Karpas-422 (cell line): ENCODE measurements at regions not wholly inside any gene's neighbourhood (a gene's known extent, or its start where the extent isn't known, plus 50 kb on each side); places are given as distances from the start of the nearest gene placed in this dataset.
"Not testable (repeated sequence)": the region's sequence is repeated elsewhere in the genome, so short reads cannot be mapped to it uniquely, and the experiment has no call there.

Experiments
- DNase-seq: peaks from one replicate; pipeline ENCODE4 v3.0.0-alpha.2; 2015
- H2AFZ ChIP-seq: fragments of 200-600 bp; sonication (generic); 2 replicates; pipeline ENCODE4 v1.6.1; 2014; ENCODE audit warnings: antibody characterized with exemption, low read length, mixed read lengths
- H3K27ac ChIP-seq: fragments of 200-600 bp; sonication (generic); 2 replicates; pipeline ENCODE4 v1.5.1; 2014; ENCODE audit warnings: mild to moderate bottlenecking, low read length, moderate library complexity
- H3K27me3 ChIP-seq: fragments of 200-600 bp; sonication (generic); 2 replicates; pipeline ENCODE4 v1.6.1; 2014; ENCODE audit warnings: low read length, mixed read lengths
- H3K36me3 ChIP-seq: fragments of 200-600 bp; sonication (generic); 2 replicates; pipeline ENCODE4 v1.6.1; 2014; ENCODE audit warnings: low read length, mixed read lengths; ENCODE audit not compliant: insufficient read depth
- H3K4me1 ChIP-seq: fragments of 200-600 bp; sonication (generic); 2 replicates; pipeline ENCODE4 v1.6.1; 2014; ENCODE audit warnings: mild to moderate bottlenecking, low read length, mixed read lengths
- H3K4me2 ChIP-seq: fragments of 200-600 bp; sonication (generic); 2 replicates; pipeline ENCODE4 v1.6.1; 2014; ENCODE audit warnings: low read length, low read depth, mild to moderate bottlenecking; ENCODE audit not compliant: poor library complexity, severe bottlenecking
- H3K4me3 ChIP-seq: fragments of 200-600 bp; sonication (generic); 2 replicates; pipeline ENCODE4 v1.5.1; 2014; ENCODE audit warnings: mild to moderate bottlenecking, antibody characterized with exemption, low read length, mixed read lengths
- H3K79me2 ChIP-seq: fragments of 200-600 bp; sonication (generic); 2 replicates; pipeline ENCODE4 v1.6.1; 2014; ENCODE audit warnings: mild to moderate bottlenecking, low read length, mixed read lengths
- H3K9ac ChIP-seq: fragments of 200-600 bp; sonication (generic); 2 replicates; pipeline ENCODE4 v1.6.0; 2014; ENCODE audit warnings: low read length
- H3K9me2 ChIP-seq: fragments of 200-600 bp; sonication (generic), shearing (Covaris generic); replicated peaks from 2 replicates; pipeline ENCODE4 v1.6.0; 2014; ENCODE audit warnings: mild to moderate bottlenecking, low read length, moderate library complexity; ENCODE audit not compliant: insufficient read depth
- H3K9me3 ChIP-seq: fragments of 300-700, 200-600 bp; sonication (generic); 2 replicates; pipeline ENCODE4 v1.6.1; 2014; ENCODE audit warnings: low read length, mixed read lengths
- H4K20me1 ChIP-seq: fragments of 200-600 bp; sonication (generic); 2 replicates; pipeline ENCODE4 v1.6.1; 2014; ENCODE audit warnings: mild to moderate bottlenecking, antibody characterized with exemption, low read length, low read depth; ENCODE audit not compliant: insufficient read depth

GRCh38 chr12:38110026-38110699 is 206.4 kb upstream of the ALG10B start:
- H2AFZ ChIP-seq, result 0 out of 2 replicates have a peak overlapping the region, but pooled peaks have one; percentile 50

GRCh38 chr12:38113991-38114390 is 202.6 kb upstream of the ALG10B start:
- no peak for DNase-seq
- Histone ChIP-seq H4K20me1 (no peaks in the 10 kb centered on the region), H3K4me1 (peaks cover 8% of the 10 kb centered on the region), H2AFZ (no peak overlapping the region), H3K9ac (no peak overlapping the region), H3K36me3 (no peaks in the 10 kb centered on the region), H3K4me3 (no peak overlapping the region), H3K27ac (no peak overlapping the region), H3K79me2 (no peaks in the 10 kb centered on the region), H3K9me3 (peaks cover 5% of the 10 kb centered on the region; the same call in 1 of the 2 replicates), H3K4me2 (no peak overlapping the region), H3K9me2 (no peaks in the 10 kb centered on the region), H3K27me3 (no peaks in the 10 kb centered on the region)

More at GRCh38 chr12:38110026-38110699, 206.4 kb upstream of the ALG10B start:
- no peaks in the 10 kb centered on the region for H3K27me3 ChIP-seq
- no peak overlapping the region for H3K4me3 ChIP-seq
- H3K36me3 ChIP-seq, result no peaks in the 10 kb centered on the region
- no peaks in the 10 kb centered on the region for H3K9me2 ChIP-seq
- DNase-seq, result no peak
- H3K4me2 ChIP-seq, result no peak overlapping the region
- no peak overlapping the region for H3K9ac ChIP-seq
- no peaks in the 10 kb centered on the region for H4K20me1 ChIP-seq
- peaks cover 18% of the 10 kb centered on the region for H3K4me1 ChIP-seq
- H3K9me3 ChIP-seq, result no peaks in the 10 kb centered on the region
- H3K27ac ChIP-seq, result no peak overlapping the region
- H3K79me2 ChIP-seq, result no peaks in the 10 kb centered on the region

GRCh38 chr12:38116968-38117367 is 199.6 kb upstream of the ALG10B start:
- H3K27ac ChIP-seq, result no peak overlapping the region
- peak overlapping the region; percentile 56; the same call in 1 of the 2 replicates for H2AFZ ChIP-seq
- no peak overlapping the region for H3K4me3 ChIP-seq
- H3K79me2 ChIP-seq, result no peaks in the 10 kb centered on the region
- no peak overlapping the region for H3K9ac ChIP-seq
- H3K4me1 ChIP-seq, result no peaks in the 10 kb centered on the region
- no peak overlapping the region for H3K4me2 ChIP-seq
- peaks cover 5% of the 10 kb centered on the region; the same call in 1 of the 2 replicates for H3K9me3 ChIP-seq
- no peaks in the 10 kb centered on the region for H3K27me3 ChIP-seq
- no peak for DNase-seq
- H4K20me1 ChIP-seq, result no peaks in the 10 kb centered on the region
- H3K9me2 ChIP-seq, result no peaks in the 10 kb centered on the region
- H3K36me3 ChIP-seq, result no peaks in the 10 kb centered on the region

- Histone ChIP-seq H3K9ac (no peak overlapping the region), H3K27ac (no peak overlapping the region), H3K79me2 (no peaks in the 10 kb centered on the region)
Observed at GRCh38 chr12:38118632-38119031, 197.9 kb upstream of the ALG10B start.

GRCh38 chr12:38120438-38120837 is 196.1 kb upstream of the ALG10B start:
- H3K4me3 ChIP-seq, result no peak overlapping the region
- no peaks in the 10 kb centered on the region for H3K9me2 ChIP-seq
- H3K4me2 ChIP-seq, result no peak overlapping the region
- H3K9me3 ChIP-seq, result peaks cover 5% of the 10 kb centered on the region; the same call in 1 of the 2 replicates
- H3K9ac ChIP-seq, result no peak overlapping the region
- H3K27ac ChIP-seq, result no peak overlapping the region
- no peaks in the 10 kb centered on the region for H3K36me3 ChIP-seq
- no peaks in the 10 kb centered on the region for H3K4me1 ChIP-seq
- no peaks in the 10 kb centered on the region for H3K79me2 ChIP-seq
- no peak overlapping the region for H2AFZ ChIP-seq
- no peaks in the 10 kb centered on the region for H3K27me3 ChIP-seq
- peak; percentile 43 for DNase-seq
- no peaks in the 10 kb centered on the region for H4K20me1 ChIP-seq

More at GRCh38 chr12:38118632-38119031, 197.9 kb upstream of the ALG10B start:
- Histone ChIP-seq H3K9me2 (no peaks in the 10 kb centered on the region), H4K20me1 (no peaks in the 10 kb centered on the region), H3K4me3 (no peak overlapping the region), H3K4me1 (no peaks in the 10 kb centered on the region), H3K4me2 (no peak overlapping the region), H3K27me3 (no peaks in the 10 kb centered on the region), H3K36me3 (no peaks in the 10 kb centered on the region), H2AFZ (no peak overlapping the region), H3K9me3 (peaks cover 5% of the 10 kb centered on the region; the same call in 1 of the 2 replicates)
- no peak for DNase-seq

GRCh38 chr12:38123028-38123427 is 193.5 kb upstream of the ALG10B start:
- not testable (repeated sequence) for H4K20me1 ChIP-seq, H3K9me2 ChIP-seq, H3K9ac ChIP-seq, H3K27ac ChIP-seq, H3K4me1 ChIP-seq, H3K4me2 ChIP-seq, H3K27me3 ChIP-seq, DNase-seq, H3K4me3 ChIP-seq, H3K9me3 ChIP-seq, H3K36me3 ChIP-seq, H3K79me2 ChIP-seq, H2AFZ ChIP-seq

GRCh38 chr12:38123566-38124246 is 192.9 kb upstream of the ALG10B start:
- H3K36me3 ChIP-seq, result no peaks in the 10 kb centered on the region
- H2AFZ ChIP-seq, result no peak overlapping the region
- peaks cover under 1% of the 10 kb centered on the region; the same call in 1 of the 2 replicates for H3K9me3 ChIP-seq
- no peak overlapping the region for H3K9ac ChIP-seq
- peak; percentile 28 for DNase-seq
- H3K27me3 ChIP-seq, result no peaks in the 10 kb centered on the region
- H3K27ac ChIP-seq, result no peak overlapping the region
- H3K79me2 ChIP-seq, result no peaks in the 10 kb centered on the region
- no peaks in the 10 kb centered on the region for H3K9me2 ChIP-seq
- H3K4me1 ChIP-seq, result no peaks in the 10 kb centered on the region
- H4K20me1 ChIP-seq, result no peaks in the 10 kb centered on the region
- H3K4me3 ChIP-seq, result no peak overlapping the region
- H3K4me2 ChIP-seq, result no peak overlapping the region

- H3K4me2 ChIP-seq, result no peak overlapping the region
- no peak overlapping the region for H2AFZ ChIP-seq
- H3K9me3 ChIP-seq, result no peaks in the 10 kb centered on the region
- H4K20me1 ChIP-seq, result no peaks in the 10 kb centered on the region
- no peak overlapping the region for H3K27ac ChIP-seq
- no peak overlapping the region for H3K4me3 ChIP-seq
- no peaks in the 10 kb centered on the region for H3K9me2 ChIP-seq
- H3K27me3 ChIP-seq, result no peaks in the 10 kb centered on the region
- peak; percentile 20 for DNase-seq
- no peaks in the 10 kb centered on the region for H3K79me2 ChIP-seq
- no peaks in the 10 kb centered on the region for H3K36me3 ChIP-seq
- no peak overlapping the region for H3K9ac ChIP-seq
- no peaks in the 10 kb centered on the region for H3K4me1 ChIP-seq
Observed at GRCh38 chr12:38124247-38125012, 192.1 kb upstream of the ALG10B start.
